ENCODE measurements at regions not wholly inside any gene's neighbourhood (a gene's known extent, or its start where the extent isn't known, plus 50 kb on each side); places are given as distances from the start of the nearest gene placed in this dataset.

- no peak for TF ChIP-seq EZH2 (IDR thresholded peaks at IDR 0.05; ENCODE audit: borderline replicate concordance, low read length)
- TF ChIP-seq CTCF (IDR thresholded peaks at IDR 0.05; ENCODE audit: low read length), result no peak
These were observed 266.2 kb downstream of the ABHD5 start for GRCh38 chr3:43956945-43957344.
